ENCODE measurements at regions not wholly inside any gene's neighbourhood (a gene's known extent, or its start where the extent isn't known, plus 50 kb on each side); places are given as distances from the start of the nearest gene placed in this dataset.
"Not testable (repeated sequence)": the region's sequence is repeated elsewhere in the genome, so short reads cannot be mapped to it uniquely, and the experiment has no call there.

GRCh38 chr19:5244351-5244750 is 96.3 kb downstream of the PTPRS start:
- Histone ChIP-seq H3K9ac (ENCODE audit: low read depth, low read length, poor library complexity) (no peak overlapping the region), H3K9me3 (replicated peaks in 1 of 2; ENCODE audit: control insufficient read depth in 2 of 2, insufficient read depth in 1 of 2, low read depth in 1 of 2, low read length in 2 of 2) (peaks cover 0 to 1% of the 10 kb centered on the region in 2 donors), H3K27me3 (ENCODE audit: control insufficient read depth in 3 of 3, insufficient read depth in 3 of 3, low read depth in 1 of 3, low read length in 3 of 3) (no peaks in the 10 kb centered on the region), H3K14ac (ENCODE audit: low read length) (no peak overlapping the region), H3K4me2 (ENCODE audit: insufficient read depth, low read length, poor library complexity, severe bottlenecking) (no peak overlapping the region), H3K4ac (ENCODE audit: low read length) (no peak overlapping the region), H2BK5ac (ENCODE audit: low read length) (no peak overlapping the region), H2BK12ac (ENCODE audit: low read length) (no peak overlapping the region), H3K23ac (ENCODE audit: low read depth, low read length, poor library complexity) (no peak overlapping the region), H4K91ac (ENCODE audit: low read depth, low read length, poor library complexity) (no peak overlapping the region), H2AFZ (ENCODE audit: low read length) (no peak overlapping the region), H3K79me1 (ENCODE audit: low read depth, low read length) (peaks cover 9% of the 10 kb centered on the region), H2BK120ac (ENCODE audit: low read depth, low read length) (no peak overlapping the region), H3K36me3 (replicated peaks in 1 of 2; ENCODE audit: control insufficient read depth in 2 of 2, insufficient read depth in 2 of 2, low read length in 2 of 2) (peaks cover 47 to 76% of the 10 kb centered on the region in 2 donors), H2BK15ac (ENCODE audit: low read length) (no peak overlapping the region), H3K27ac (replicated peaks; ENCODE audit: low read length) (no peak overlapping the region), H3K4me1 (ENCODE audit: control insufficient read depth in 2 of 2, insufficient read depth in 1 of 2, low read depth in 1 of 2, low read length in 2 of 2) (peaks cover 3 to 19% of the 10 kb centered on the region in 2 donors), H3K4me3 (ENCODE audit: low read length in 2 of 2) (no peak overlapping the region), H3K18ac (ENCODE audit: low read length) (no peak overlapping the region), H2AK5ac (ENCODE audit: low read depth, low read length) (no peak overlapping the region), H4K8ac (ENCODE audit: low read depth, low read length) (no peak overlapping the region)
- no CpG with 5 or more reads among the region's 11 CpGs for WGBS, 2 donors (ENCODE audit: extremely low coverage in 2 of 2, insufficient read length in 2 of 2, insufficient replicate concordance in 1 of 2)
- DNase-seq (ENCODE audit: low spot score): no peak

- no peak overlapping the region for H2BK120ac ChIP-seq (ENCODE audit: low read depth, low read length)
- H3K14ac ChIP-seq (ENCODE audit: low read length): peak overlapping the region; percentile 21
- H3K4me3 ChIP-seq (ENCODE audit: low read length in 2 of 2): peak overlapping the region in 1 of 2 donors; percentile 2
- H2BK5ac ChIP-seq (ENCODE audit: low read length): no peak overlapping the region
- no peaks in the 10 kb centered on the region for H3K27me3 ChIP-seq (ENCODE audit: control insufficient read depth in 3 of 3, insufficient read depth in 3 of 3, low read depth in 1 of 3, low read length in 3 of 3)
- H3K4me2 ChIP-seq (ENCODE audit: insufficient read depth, low read length, poor library complexity, severe bottlenecking): no peak overlapping the region
- no peak overlapping the region for H2BK15ac ChIP-seq (ENCODE audit: low read length)
- H3K4ac ChIP-seq (ENCODE audit: low read length): no peak overlapping the region
- H4K91ac ChIP-seq (ENCODE audit: low read depth, low read length, poor library complexity): no peak overlapping the region
- H2BK12ac ChIP-seq (ENCODE audit: low read length): peak overlapping the region; percentile 73
- H3K4me1 ChIP-seq (ENCODE audit: control insufficient read depth in 2 of 2, insufficient read depth in 1 of 2, low read depth in 1 of 2, low read length in 2 of 2): peaks cover 3 to 19% of the 10 kb centered on the region in 2 donors
- peak overlapping the region; percentile 10 for H2AK5ac ChIP-seq (ENCODE audit: low read depth, low read length)
- no peak overlapping the region for H2AFZ ChIP-seq (ENCODE audit: low read length)
- no peak overlapping the region for H3K9ac ChIP-seq (ENCODE audit: low read depth, low read length, poor library complexity)
- no peak for DNase-seq (ENCODE audit: low spot score)
- no CpG with 5 or more reads among the region's 40 CpGs for WGBS, 2 donors (ENCODE audit: extremely low coverage in 2 of 2, insufficient read length in 2 of 2, insufficient replicate concordance in 1 of 2)
- H3K23ac ChIP-seq (ENCODE audit: low read depth, low read length, poor library complexity): peak overlapping the region; percentile 97
- peaks cover 48 to 77% of the 10 kb centered on the region in 2 donors for H3K36me3 ChIP-seq (replicated peaks in 1 of 2; ENCODE audit: control insufficient read depth in 2 of 2, insufficient read depth in 2 of 2, low read length in 2 of 2)
- H3K18ac ChIP-seq (ENCODE audit: low read length): no peak overlapping the region
- peaks cover 0 to 1% of the 10 kb centered on the region in 2 donors for H3K9me3 ChIP-seq (replicated peaks in 1 of 2; ENCODE audit: control insufficient read depth in 2 of 2, insufficient read depth in 1 of 2, low read depth in 1 of 2, low read length in 2 of 2)
- peaks cover 9% of the 10 kb centered on the region for H3K79me1 ChIP-seq (ENCODE audit: low read depth, low read length)
- H3K27ac ChIP-seq (replicated peaks; ENCODE audit: low read length): no peak overlapping the region
- no peak overlapping the region for H4K8ac ChIP-seq (ENCODE audit: low read depth, low read length)
Observed at GRCh38 chr19:5243878-5244277, 96.7 kb downstream of the PTPRS start.

GRCh38 chr19:5241896-5242295 is 98.7 kb downstream of the PTPRS start:
- peaks cover 50 to 82% of the 10 kb centered on the region in 2 donors for H3K36me3 ChIP-seq (replicated peaks in 1 of 2; ENCODE audit: control insufficient read depth in 2 of 2, insufficient read depth in 2 of 2, low read length in 2 of 2)
- H2BK15ac ChIP-seq (ENCODE audit: low read length); H3K27me3 ChIP-seq (ENCODE audit: control insufficient read depth in 3 of 3, insufficient read depth in 3 of 3, low read depth in 1 of 3, low read length in 3 of 3); H4K8ac ChIP-seq (ENCODE audit: low read depth, low read length); H2BK12ac ChIP-seq (ENCODE audit: low read length); DNase-seq (ENCODE audit: low spot score); H3K18ac ChIP-seq (ENCODE audit: low read length); H2BK120ac ChIP-seq (ENCODE audit: low read depth, low read length); H3K27ac ChIP-seq (replicated peaks; ENCODE audit: low read length); H3K4me1 ChIP-seq (ENCODE audit: control insufficient read depth in 2 of 2, insufficient read depth in 1 of 2, low read depth in 1 of 2, low read length in 2 of 2); H3K4me2 ChIP-seq (ENCODE audit: insufficient read depth, low read length, poor library complexity, severe bottlenecking); H3K23ac ChIP-seq (ENCODE audit: low read depth, low read length, poor library complexity); H3K14ac ChIP-seq (ENCODE audit: low read length); H2BK5ac ChIP-seq (ENCODE audit: low read length); H3K4ac ChIP-seq (ENCODE audit: low read length); H4K91ac ChIP-seq (ENCODE audit: low read depth, low read length, poor library complexity); H3K79me1 ChIP-seq (ENCODE audit: low read depth, low read length); H3K9me3 ChIP-seq (replicated peaks in 1 of 2; ENCODE audit: control insufficient read depth in 2 of 2, insufficient read depth in 1 of 2, low read depth in 1 of 2, low read length in 2 of 2); H3K9ac ChIP-seq (ENCODE audit: low read depth, low read length, poor library complexity); H3K4me3 ChIP-seq (ENCODE audit: low read length in 2 of 2); H2AK5ac ChIP-seq (ENCODE audit: low read depth, low read length); H2AFZ ChIP-seq (ENCODE audit: low read length): not testable (repeated sequence)
- no CpG with 5 or more reads among the region's 9 CpGs for WGBS, 2 donors (ENCODE audit: extremely low coverage in 2 of 2, insufficient read length in 2 of 2, insufficient replicate concordance in 1 of 2)

- no CpG with 5 or more reads among the region's 22 CpGs for WGBS, 2 donors (ENCODE audit: extremely low coverage in 2 of 2, insufficient read length in 2 of 2, insufficient replicate concordance in 1 of 2)
- Histone ChIP-seq H4K8ac (ENCODE audit: low read depth, low read length) (no peak overlapping the region), H3K4me1 (ENCODE audit: control insufficient read depth in 2 of 2, insufficient read depth in 1 of 2, low read depth in 1 of 2, low read length in 2 of 2) (no peaks in the 10 kb centered on the region), H3K9ac (ENCODE audit: low read depth, low read length, poor library complexity) (peak overlapping the region; percentile 60), H4K91ac (ENCODE audit: low read depth, low read length, poor library complexity) (no peak overlapping the region), H2BK5ac (ENCODE audit: low read length) (no peak overlapping the region), H3K18ac (ENCODE audit: low read length) (peak overlapping the region; percentile 71), H2BK15ac (ENCODE audit: low read length) (no peak overlapping the region), H3K23ac (ENCODE audit: low read depth, low read length, poor library complexity) (peak overlapping the region; percentile 95), H3K4ac (ENCODE audit: low read length) (no peak overlapping the region), H3K79me1 (ENCODE audit: low read depth, low read length) (peaks cover 8% of the 10 kb centered on the region), H3K27ac (replicated peaks; ENCODE audit: low read length) (no peak overlapping the region), H2BK12ac (ENCODE audit: low read length) (no peak overlapping the region), H2AFZ (ENCODE audit: low read length) (no peak overlapping the region), H2AK5ac (ENCODE audit: low read depth, low read length) (no peak overlapping the region), H3K9me3 (replicated peaks in 1 of 2; ENCODE audit: control insufficient read depth in 2 of 2, insufficient read depth in 1 of 2, low read depth in 1 of 2, low read length in 2 of 2) (peaks cover 2 to 5% of the 10 kb centered on the region in 2 donors), H3K27me3 (ENCODE audit: control insufficient read depth in 3 of 3, insufficient read depth in 3 of 3, low read depth in 1 of 3, low read length in 3 of 3) (no peaks in the 10 kb centered on the region), H2BK120ac (ENCODE audit: low read depth, low read length) (no peak overlapping the region), H3K36me3 (replicated peaks in 1 of 2; ENCODE audit: control insufficient read depth in 2 of 2, insufficient read depth in 2 of 2, low read length in 2 of 2) (peaks cover 54 to 87% of the 10 kb centered on the region in 2 donors), H3K4me2 (ENCODE audit: insufficient read depth, low read length, poor library complexity, severe bottlenecking) (no peak overlapping the region), H3K14ac (ENCODE audit: low read length) (peak overlapping the region; percentile 9), H3K4me3 (ENCODE audit: low read length in 2 of 2) (no peak overlapping the region)
- no peak for DNase-seq (ENCODE audit: low spot score)
Observed at GRCh38 chr19:5240011-5240410, 100.6 kb downstream of the PTPRS start.

Data from neuronal stem cell (in vitro differentiated cells).